Endothelial cell (in vitro differentiated cells): ENCODE measurements at regions not wholly inside any gene's neighbourhood (a gene's known extent, or its start where the extent isn't known, plus 50 kb on each side); places are given as distances from the start of the nearest gene placed in this dataset.

Experiments
- DNase-seq: peaks from one replicate; pipeline ENCODE4 v3.0.0; 2021; ENCODE audit warnings: low spot score
- H3K27ac Mint-ChIP-seq: one replicate; pipeline ENCODE4 v1.8.0; 2021; ENCODE audit warnings: mixed read lengths, inconsistent platforms; ENCODE audit not compliant: unreplicated experiment
- H3K27me3 Mint-ChIP-seq: one replicate; pipeline ENCODE4 v1.8.0; 2021; ENCODE audit warnings: mild to moderate bottlenecking, moderate library complexity, mixed read lengths, inconsistent platforms; ENCODE audit not compliant: unreplicated experiment
- H3K36me3 Mint-ChIP-seq: one replicate; pipeline ENCODE4 v1.8.0; 2021; ENCODE audit warnings: mild to moderate bottlenecking, low read depth, mixed read lengths, inconsistent platforms; ENCODE audit not compliant: unreplicated experiment
- H3K4me1 Mint-ChIP-seq: one replicate; pipeline ENCODE4 v1.8.0; 2021; ENCODE audit warnings: mild to moderate bottlenecking, mixed read lengths, inconsistent platforms; ENCODE audit not compliant: unreplicated experiment
- H3K4me3 Mint-ChIP-seq: one replicate; pipeline ENCODE4 v1.8.0; 2021; ENCODE audit warnings: mild to moderate bottlenecking, mixed read lengths, inconsistent platforms; ENCODE audit not compliant: unreplicated experiment
- H3K9me3 Mint-ChIP-seq: one replicate; pipeline ENCODE4 v1.8.0; 2021; ENCODE audit warnings: mixed read lengths, inconsistent platforms; ENCODE audit not compliant: unreplicated experiment
- CTCF ChIP-seq: fragments of 200-600 bp; sonication (generic); IDR thresholded peaks from one replicate; pipeline ENCODE4 v1.5.0; 2021; ENCODE audit warnings: antibody characterized with exemption; ENCODE audit not compliant: unreplicated experiment

DNA sequence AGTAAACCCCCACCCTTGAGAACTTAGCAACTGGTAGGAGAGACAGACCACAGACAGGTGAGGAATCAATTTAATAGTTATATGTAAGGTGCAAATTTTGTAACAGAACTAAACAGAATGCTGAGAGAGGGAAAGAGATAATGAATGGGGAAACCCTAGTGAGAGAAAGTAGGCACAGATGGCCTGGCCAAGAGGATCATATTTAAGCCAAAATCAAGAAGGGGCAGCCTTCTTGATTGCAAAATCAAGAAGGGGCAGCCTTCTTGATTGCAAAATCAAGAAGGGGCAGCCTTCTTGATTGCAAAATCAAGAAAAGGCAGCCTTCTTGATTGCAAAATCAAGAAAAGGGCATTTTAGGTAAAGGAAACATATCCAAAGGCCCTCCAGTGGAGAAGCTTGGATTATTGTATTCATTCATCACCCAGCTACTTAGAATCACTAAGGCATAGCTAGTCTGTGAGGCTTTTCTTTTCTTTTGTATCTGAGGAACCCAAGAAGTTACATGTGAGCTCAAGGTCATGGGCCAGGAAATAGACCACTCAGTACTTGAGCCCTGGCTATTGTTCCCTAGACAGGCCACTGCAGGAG, 190.6 kb downstream of the CYLD start:
- no peak for TF ChIP-seq CTCF
- Mint-ChIP-seq H3K4me3 (no peak overlapping the region), H3K27ac (no peak overlapping the region), H3K9me3 (no peaks in the 10 kb centered on the region), H3K27me3 (no peaks in the 10 kb centered on the region), H3K4me1 (no peaks in the 10 kb centered on the region), H3K36me3 (no peaks in the 10 kb centered on the region)
- no peak for DNase-seq

DNA sequence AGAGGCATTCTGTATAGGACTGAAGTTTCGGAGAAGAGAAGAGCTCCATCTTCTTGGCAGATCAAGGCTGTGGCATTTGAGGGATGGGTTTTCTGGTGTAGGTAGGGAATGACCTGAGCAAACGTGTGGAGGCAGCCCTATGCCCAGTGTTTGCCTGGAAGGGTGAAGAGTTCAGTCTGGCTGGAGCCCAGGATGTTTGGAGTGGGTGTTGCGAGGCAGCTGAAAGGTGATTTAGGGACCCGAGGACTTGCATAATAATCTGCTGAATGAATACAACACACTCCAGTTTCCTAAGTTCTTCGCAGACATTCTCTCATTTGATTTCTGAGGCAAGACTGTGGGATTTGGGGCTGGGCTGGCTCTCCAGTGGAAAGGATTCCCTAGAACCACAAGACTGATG, 186.2 kb downstream of the CYLD start:
- Mint-ChIP-seq H3K9me3 (no peaks in the 10 kb centered on the region), H3K27ac (no peak overlapping the region), H3K27me3 (peaks cover 1% of the 10 kb centered on the region), H3K4me1 (no peaks in the 10 kb centered on the region), H3K4me3 (no peak overlapping the region), H3K36me3 (no peaks in the 10 kb centered on the region)
- DNase-seq: no peak
- TF ChIP-seq CTCF: no peak

DNA sequence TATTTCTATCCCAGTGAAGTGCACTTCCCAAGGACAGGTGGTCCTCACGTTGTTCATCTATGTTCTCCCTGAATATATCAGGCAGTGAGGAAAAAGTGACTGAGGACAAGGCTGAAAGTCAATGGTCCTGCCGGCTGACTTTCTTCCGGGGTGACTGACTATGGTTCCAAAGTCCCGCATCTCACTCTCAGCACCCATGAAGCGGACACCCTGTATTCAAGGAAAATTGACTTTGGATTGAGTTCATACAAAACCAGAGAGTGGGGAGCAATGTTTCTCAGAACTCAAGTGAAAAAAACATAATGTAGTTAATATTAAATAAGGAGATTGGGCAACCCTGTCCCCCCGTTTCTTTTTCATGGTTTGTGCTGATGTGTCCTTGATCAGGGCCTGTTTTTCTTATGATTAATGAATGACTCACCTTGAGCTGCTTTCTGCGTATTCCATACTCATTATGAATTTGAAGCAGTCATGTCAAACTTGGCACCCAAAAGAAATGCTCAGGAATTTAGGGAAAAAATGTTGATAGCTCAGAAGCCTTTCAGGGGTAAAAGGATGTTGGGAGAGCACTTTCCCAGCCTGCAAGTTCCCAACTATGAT, 184.0 kb downstream of the CYLD start:
- Mint-ChIP-seq H3K9me3 (no peaks in the 10 kb centered on the region), H3K4me1 (no peaks in the 10 kb centered on the region), H3K27ac (no peak overlapping the region), H3K4me3 (no peak overlapping the region), H3K27me3 (peaks cover 1% of the 10 kb centered on the region), H3K36me3 (no peaks in the 10 kb centered on the region)
- no peak for DNase-seq
- no peak for TF ChIP-seq CTCF

DNA sequence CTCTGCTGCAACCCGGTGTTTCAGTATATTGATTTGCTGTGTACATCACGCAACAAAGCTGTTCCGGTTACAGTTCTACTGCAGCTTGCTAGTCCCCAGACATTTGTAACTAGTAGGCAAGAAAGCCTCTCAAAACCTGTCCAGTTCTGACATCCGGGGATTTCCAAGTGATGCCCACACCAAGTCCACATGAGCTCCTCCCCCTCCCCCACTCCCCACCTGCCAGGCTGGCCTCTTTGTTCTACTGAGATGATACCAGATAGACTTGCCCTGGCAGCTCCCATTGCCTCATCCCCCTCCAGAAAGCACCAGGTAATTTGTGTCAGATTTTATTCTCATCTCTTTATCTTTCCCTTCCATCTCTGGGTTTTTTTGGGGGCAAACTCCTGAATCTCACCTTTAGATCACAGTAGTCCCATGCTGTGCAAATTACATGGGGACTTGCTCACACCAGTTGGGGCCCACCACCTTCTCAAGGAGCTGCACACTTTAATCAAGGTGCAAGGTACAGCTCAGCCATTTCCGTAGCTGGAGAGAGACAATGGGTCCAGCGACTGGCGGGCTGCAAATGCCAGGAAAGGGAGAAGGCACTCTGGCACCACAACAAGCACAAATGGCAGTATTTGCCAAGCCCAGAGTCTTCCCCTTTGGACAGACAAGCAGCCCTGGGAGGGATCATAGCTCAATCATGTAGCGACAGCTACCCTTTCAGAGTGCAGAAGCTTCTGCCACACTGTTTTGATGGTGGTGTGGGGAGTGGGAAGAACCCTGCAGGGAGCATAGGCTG, 183.1 kb downstream of the CYLD start:
- H3K4me1 Mint-ChIP-seq: no peaks in the 10 kb centered on the region
- TF ChIP-seq CTCF: no peak
- H3K27me3 Mint-ChIP-seq: peaks cover 4% of the 10 kb centered on the region
- no peaks in the 10 kb centered on the region for H3K36me3 Mint-ChIP-seq
- H3K27ac Mint-ChIP-seq: no peak overlapping the region
- no peak overlapping the region for H3K4me3 Mint-ChIP-seq
- H3K9me3 Mint-ChIP-seq: no peaks in the 10 kb centered on the region
- no peak for DNase-seq
